ENCODE measurements at regions not wholly inside any gene's neighbourhood (a gene's known extent, or its start where the extent isn't known, plus 50 kb on each side); places are given as distances from the start of the nearest gene placed in this dataset.

DNA sequence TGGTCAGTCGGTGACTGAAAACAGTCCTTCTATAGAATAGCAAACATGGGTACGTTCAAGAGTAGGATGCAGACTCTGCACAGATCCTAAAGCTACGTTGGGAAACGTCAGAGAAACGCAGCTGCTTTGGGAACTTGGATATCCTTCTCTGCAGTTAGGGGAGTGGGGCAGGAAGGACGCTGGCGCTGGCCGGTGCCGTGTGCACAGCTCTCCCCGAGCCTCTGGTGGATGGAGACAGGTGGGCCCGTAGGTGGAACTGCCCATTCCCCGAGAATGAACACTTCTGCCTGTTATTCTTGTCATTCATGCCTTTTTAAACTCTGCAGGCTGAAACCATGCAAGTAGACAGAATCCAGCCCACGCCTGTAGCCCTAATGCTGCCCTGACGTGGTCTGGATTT is 91.7 kb upstream of the MBOAT2 start:
- TF ChIP-seq, protein P1, sequence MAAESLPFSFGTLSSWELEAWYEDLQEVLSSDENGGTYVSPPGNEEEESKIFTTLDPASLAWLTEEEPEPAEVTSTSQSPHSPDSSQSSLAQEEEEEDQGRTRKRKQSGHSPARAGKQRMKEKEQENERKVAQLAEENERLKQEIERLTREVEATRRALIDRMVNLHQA (CRISPR knock-in tag; IDR thresholded peaks at IDR 0.05), result no peak
- no peak for TF ChIP-seq MZF1 (CRISPR knock-in tag; IDR thresholded peaks at IDR 0.05; ENCODE audit: borderline replicate concordance)
- no peak for TF ChIP-seq ZFP36 (IDR thresholded peaks at IDR 0.05; ENCODE audit: borderline replicate concordance, low read depth, low read length, partially characterized antibody)
- TF ChIP-seq, protein P2, sequence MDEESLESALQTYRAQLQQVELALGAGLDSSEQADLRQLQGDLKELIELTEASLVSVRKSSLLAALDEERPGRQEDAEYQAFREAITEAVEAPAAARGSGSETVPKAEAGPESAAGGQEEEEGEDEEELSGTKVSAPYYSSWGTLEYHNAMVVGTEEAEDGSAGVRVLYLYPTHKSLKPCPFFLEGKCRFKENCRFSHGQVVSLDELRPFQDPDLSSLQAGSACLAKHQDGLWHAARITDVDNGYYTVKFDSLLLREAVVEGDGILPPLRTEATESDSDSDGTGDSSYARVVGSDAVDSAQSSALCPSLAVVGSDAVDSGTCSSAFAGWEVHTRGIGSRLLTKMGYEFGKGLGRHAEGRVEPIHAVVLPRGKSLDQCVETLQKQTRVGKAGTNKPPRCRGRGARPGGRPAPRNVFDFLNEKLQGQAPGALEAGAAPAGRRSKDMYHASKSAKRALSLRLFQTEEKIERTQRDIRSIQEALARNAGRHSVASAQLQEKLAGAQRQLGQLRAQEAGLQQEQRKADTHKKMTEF (CRISPR knock-in tag; IDR thresholded peaks at IDR 0.05), result no peak
- TF ChIP-seq, protein P3, sequence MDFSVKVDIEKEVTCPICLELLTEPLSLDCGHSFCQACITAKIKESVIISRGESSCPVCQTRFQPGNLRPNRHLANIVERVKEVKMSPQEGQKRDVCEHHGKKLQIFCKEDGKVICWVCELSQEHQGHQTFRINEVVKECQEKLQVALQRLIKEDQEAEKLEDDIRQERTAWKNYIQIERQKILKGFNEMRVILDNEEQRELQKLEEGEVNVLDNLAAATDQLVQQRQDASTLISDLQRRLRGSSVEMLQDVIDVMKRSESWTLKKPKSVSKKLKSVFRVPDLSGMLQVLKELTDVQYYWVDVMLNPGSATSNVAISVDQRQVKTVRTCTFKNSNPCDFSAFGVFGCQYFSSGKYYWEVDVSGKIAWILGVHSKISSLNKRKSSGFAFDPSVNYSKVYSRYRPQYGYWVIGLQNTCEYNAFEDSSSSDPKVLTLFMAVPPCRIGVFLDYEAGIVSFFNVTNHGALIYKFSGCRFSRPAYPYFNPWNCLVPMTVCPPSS (IDR thresholded peaks at IDR 0.05), result no peak
- no peak for TF ChIP-seq TMF1 (CRISPR knock-in tag; IDR thresholded peaks at IDR 0.05; ENCODE audit: low read depth)
- TF ChIP-seq PAWR (CRISPR knock-in tag; IDR thresholded peaks at IDR 0.05; ENCODE audit: borderline replicate concordance), result no peak
- no peak for TF ChIP-seq ZNF282 (IDR thresholded peaks at IDR 0.05; ENCODE audit: partially characterized antibody)
- TF ChIP-seq YEATS4 (CRISPR knock-in tag; IDR thresholded peaks at IDR 0.05; ENCODE audit: borderline replicate concordance), result no peak
- TF ChIP-seq IRX3 (CRISPR knock-in tag; IDR thresholded peaks at IDR 0.05; ENCODE audit: borderline replicate concordance, low read depth), result no peak
- no peak for TF ChIP-seq MEIS1 (CRISPR knock-in tag; IDR thresholded peaks at IDR 0.05; ENCODE audit: borderline replicate concordance)
- no peak for TF ChIP-seq ZNF703 (CRISPR knock-in tag; IDR thresholded peaks at IDR 0.05; ENCODE audit: borderline replicate concordance)
- TF ChIP-seq ZNF709 (CRISPR knock-in tag; IDR thresholded peaks at IDR 0.05), result no peak
- TF ChIP-seq, protein P4, sequence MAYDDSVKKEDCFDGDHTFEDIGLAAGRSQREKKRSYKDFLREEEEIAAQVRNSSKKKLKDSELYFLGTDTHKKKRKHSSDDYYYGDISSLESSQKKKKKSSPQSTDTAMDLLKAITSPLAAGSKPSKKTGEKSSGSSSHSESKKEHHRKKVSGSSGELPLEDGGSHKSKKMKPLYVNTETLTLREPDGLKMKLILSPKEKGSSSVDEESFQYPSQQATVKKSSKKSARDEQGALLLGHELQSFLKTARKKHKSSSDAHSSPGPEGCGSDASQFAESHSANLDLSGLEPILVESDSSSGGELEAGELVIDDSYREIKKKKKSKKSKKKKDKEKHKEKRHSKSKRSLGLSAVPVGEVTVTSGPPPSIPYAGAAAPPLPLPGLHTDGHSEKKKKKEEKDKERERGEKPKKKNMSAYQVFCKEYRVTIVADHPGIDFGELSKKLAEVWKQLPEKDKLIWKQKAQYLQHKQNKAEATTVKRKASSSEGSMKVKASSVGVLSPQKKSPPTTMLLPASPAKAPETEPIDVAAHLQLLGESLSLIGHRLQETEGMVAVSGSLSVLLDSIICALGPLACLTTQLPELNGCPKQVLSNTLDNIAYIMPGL (CRISPR knock-in tag; IDR thresholded peaks at IDR 0.05; ENCODE audit: borderline replicate concordance in 1 of 2, low read depth in 1 of 2), result no peak
- no peak for TF ChIP-seq ATF7 (IDR thresholded peaks at IDR 0.05)
- no peak for TF ChIP-seq ATF7 (CRISPR knock-in tag; IDR thresholded peaks at IDR 0.05)
- no peak overlapping the region for H3K27ac ChIP-seq (ENCODE audit: extremely low read length, insufficient read depth, low read length)
- no peaks in the 10 kb centered on the region for H3K9me3 ChIP-seq (ENCODE audit: low read length)
- H3K4me1 ChIP-seq (ENCODE audit: insufficient read depth, low read length), result peaks cover 16% of the 10 kb centered on the region
- peak overlapping the region; percentile 49 for H3K4me2 ChIP-seq (ENCODE audit: low read depth, low read length)
- in situ Hi-C loops (cut with HindIII; ENCODE audit: extremely low pct_ligation_motif_present, low pct_unique_long_range_greater_than_20kb) (no loop called here), intact Hi-C loops (cut with micrococcal nuclease; ENCODE audit: unreplicated experiment) (no loop called here)
- no peak for FAIRE-seq
- ChIA-PET POLR2A (no interaction called here), CTCF (ENCODE audit: low intra/inter-chr PET ratio, low total read pairs) (no interaction called here)
- no peaks in the 10 kb centered on the region for H3K36me3 ChIP-seq (replicated peaks in 1 of 2; ENCODE audit: control insufficient read depth in 1 of 2, insufficient read depth in 2 of 2, low read length in 2 of 2)
- H3K4me3 ChIP-seq (replicated peaks in 1 of 3; ENCODE audit: insufficient read depth in 1 of 3, low read depth in 2 of 3, low read length in 3 of 3), result peak overlapping the region in 1 of 3 experiments; percentile 20; a peak in 1 of 6 replicates
- peaks cover 4 to 43% of the 10 kb centered on the region in 2 experiments; a peak in 3 of 5 replicates for H3K27me3 ChIP-seq (ENCODE audit: control insufficient read depth in 1 of 2, insufficient read depth in 2 of 2, low read length in 2 of 2)
- no peak overlapping the region for H2AFZ ChIP-seq (ENCODE audit: low read length)
- ATAC-seq, result peak; percentile 23
- no peaks in the 10 kb centered on the region for H3K79me2 ChIP-seq (ENCODE audit: insufficient read depth, low read length)
- H4K20me1 ChIP-seq (ENCODE audit: insufficient read depth, low read length), result no peaks in the 10 kb centered on the region
- 44% methylated on average over 14 of the region's 14 CpGs for WGBS (ENCODE audit: low lambda C conversion rate)
- no peak for DNase-seq (ENCODE audit: low spot score)
- no TSS peak for BruUV-seq (replicated peaks)
- no peak overlapping the region for H3K9ac ChIP-seq (ENCODE audit: insufficient read depth, low read depth, low read length)

All from HepG2 (cell line).